HG02885 (cell line): ENCODE measurements at regions not wholly inside any gene's neighbourhood (a gene's known extent, or its start where the extent isn't known, plus 50 kb on each side); places are given as distances from the start of the nearest gene placed in this dataset.

ENCODE experiments used
- ATAC-seq: cut with Tn5 transposase; IDR thresholded peaks from one replicate; pipeline ENCODE4 v1.9.1; 2021; ENCODE audit warnings: mild to moderate bottlenecking; ENCODE audit not compliant: unreplicated experiment, poor library complexity

- ATAC-seq, result no peak
Measured at GRCh38 chr16:17887963-17888362, 417.2 kb upstream of the XYLT1 start.

GRCh38 chr16:17885659-17886207 lies 415.0 kb upstream of the XYLT1 start:
- no peak for ATAC-seq

- no peak for ATAC-seq
Measured at GRCh38 chr16:17877821-17878360, 407.1 kb upstream of the XYLT1 start.

GRCh38 chr16:17866996-17867395 lies 396.2 kb upstream of the XYLT1 start:
- no peak for ATAC-seq

- ATAC-seq, result no peak
Measured at GRCh38 chr16:17861981-17862479, 391.3 kb upstream of the XYLT1 start.

- no peak for ATAC-seq
Measured at GRCh38 chr16:17858061-17858460, 387.3 kb upstream of the XYLT1 start.

- no peak for ATAC-seq
Measured at GRCh38 chr16:17853958-17854357, 383.2 kb upstream of the XYLT1 start.

GRCh38 chr16:17852977-17853702 lies 382.4 kb upstream of the XYLT1 start:
- ATAC-seq, result no peak

GRCh38 chr16:17850581-17851250 lies 380.0 kb upstream of the XYLT1 start:
- ATAC-seq, result no peak

- no peak for ATAC-seq
Measured at GRCh38 chr16:17847234-17847795, 376.6 kb upstream of the XYLT1 start.

- ATAC-seq, result no peak
Measured at GRCh38 chr16:17846030-17846429, 375.3 kb upstream of the XYLT1 start.

- no peak for ATAC-seq
Measured at GRCh38 chr16:17845031-17845430, 374.3 kb upstream of the XYLT1 start.

GRCh38 chr16:17843905-17844304 lies 373.1 kb upstream of the XYLT1 start:
- no peak for ATAC-seq

- no peak for ATAC-seq
Measured at GRCh38 chr16:17839907-17840306, 369.1 kb upstream of the XYLT1 start.

- no peak for ATAC-seq
Measured at GRCh38 chr16:17839272-17839671, 368.5 kb upstream of the XYLT1 start.

- no peak for ATAC-seq
Measured at GRCh38 chr16:17836868-17837602, 366.3 kb upstream of the XYLT1 start.

GRCh38 chr16:17835118-17835876 lies 364.5 kb upstream of the XYLT1 start:
- ATAC-seq, result no peak

- no peak for ATAC-seq
Measured at GRCh38 chr16:17832738-17833137, 362.0 kb upstream of the XYLT1 start.

- ATAC-seq, result no peak
Measured at GRCh38 chr16:17831330-17831729, 360.6 kb upstream of the XYLT1 start.

GRCh38 chr16:17830651-17831050 lies 359.9 kb upstream of the XYLT1 start:
- ATAC-seq, result no peak
